Cardiac fibroblast (primary cell): ENCODE measurements at regions not wholly inside any gene's neighbourhood (a gene's known extent, or its start where the extent isn't known, plus 50 kb on each side); places are given as distances from the start of the nearest gene placed in this dataset.

Experiments
- DNase-seq, 2 donors: peaks; one replicate each; pipeline versions ENCODE4 v3.0.0 to v3.0.0-alpha.2; 2010; ENCODE audit warnings: low read depth in 2 of 2
- H3K4me3 ChIP-seq, 2 donors: replicated peaks in 1 of 2; 1 replicate in 1 of 2; 2 replicates in 1 of 2; pipeline ENCODE4 v1.5.1; 2011; ENCODE audit warnings: low read depth in 2 of 2, low read length in 2 of 2, mild to moderate bottlenecking in 2 of 2, moderate library complexity in 1 of 2
- TF ChIP-seq, protein P1 (sequence below): IDR thresholded peaks from one replicate; pipeline ENCODE4 v1.5.1; 2011; ENCODE audit warnings: low read depth, mild to moderate bottlenecking, low read length, inconsistent platforms

DNA sequence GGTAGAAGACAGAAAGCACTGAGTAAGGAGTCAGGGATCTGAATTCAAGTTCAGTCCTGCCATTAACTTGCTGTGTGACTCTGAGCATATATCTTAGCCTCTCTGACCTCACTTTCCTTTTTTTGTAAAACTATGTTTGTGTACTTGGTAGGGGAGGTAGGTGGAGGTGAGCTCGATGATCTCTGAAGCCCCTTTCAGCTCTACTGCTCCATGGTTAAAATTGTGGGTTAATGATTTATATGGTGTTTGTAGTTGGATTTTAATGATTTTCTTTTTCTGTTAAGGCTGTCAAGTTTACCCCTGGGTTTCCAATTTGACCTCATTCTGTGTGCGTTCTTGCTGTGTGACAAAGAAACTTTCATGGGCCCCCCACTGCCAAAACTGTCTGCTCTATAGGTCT, 124.1 kb downstream of the CD164 start:
- TF ChIP-seq, protein P1, sequence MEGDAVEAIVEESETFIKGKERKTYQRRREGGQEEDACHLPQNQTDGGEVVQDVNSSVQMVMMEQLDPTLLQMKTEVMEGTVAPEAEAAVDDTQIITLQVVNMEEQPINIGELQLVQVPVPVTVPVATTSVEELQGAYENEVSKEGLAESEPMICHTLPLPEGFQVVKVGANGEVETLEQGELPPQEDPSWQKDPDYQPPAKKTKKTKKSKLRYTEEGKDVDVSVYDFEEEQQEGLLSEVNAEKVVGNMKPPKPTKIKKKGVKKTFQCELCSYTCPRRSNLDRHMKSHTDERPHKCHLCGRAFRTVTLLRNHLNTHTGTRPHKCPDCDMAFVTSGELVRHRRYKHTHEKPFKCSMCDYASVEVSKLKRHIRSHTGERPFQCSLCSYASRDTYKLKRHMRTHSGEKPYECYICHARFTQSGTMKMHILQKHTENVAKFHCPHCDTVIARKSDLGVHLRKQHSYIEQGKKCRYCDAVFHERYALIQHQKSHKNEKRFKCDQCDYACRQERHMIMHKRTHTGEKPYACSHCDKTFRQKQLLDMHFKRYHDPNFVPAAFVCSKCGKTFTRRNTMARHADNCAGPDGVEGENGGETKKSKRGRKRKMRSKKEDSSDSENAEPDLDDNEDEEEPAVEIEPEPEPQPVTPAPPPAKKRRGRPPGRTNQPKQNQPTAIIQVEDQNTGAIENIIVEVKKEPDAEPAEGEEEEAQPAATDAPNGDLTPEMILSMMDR: no peak
- no peak overlapping the region for H3K4me3 ChIP-seq
- DNase-seq: no peak

DNA sequence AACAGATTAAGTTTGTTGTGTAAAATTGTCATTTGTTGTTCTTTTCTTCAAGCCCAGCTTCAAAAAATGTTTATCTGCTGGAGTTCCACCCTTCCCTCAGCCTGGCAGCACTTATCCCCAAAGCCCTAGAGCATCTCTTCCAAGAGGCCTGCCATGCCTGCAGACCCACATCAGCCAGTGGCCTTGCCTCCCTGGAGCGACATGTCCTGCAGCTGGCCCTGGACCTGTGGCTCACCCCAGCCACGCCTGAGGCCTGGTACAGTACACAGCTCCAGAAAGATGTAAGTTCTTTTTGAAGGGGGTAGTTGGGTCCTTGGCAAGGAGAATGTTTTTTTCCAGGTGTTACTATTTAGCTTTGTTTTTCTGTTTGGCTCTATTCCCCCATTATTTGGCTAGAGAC, 124.8 kb downstream of the CD164 start:
- no peak for DNase-seq
- TF ChIP-seq, protein P1: no peak

DNA sequence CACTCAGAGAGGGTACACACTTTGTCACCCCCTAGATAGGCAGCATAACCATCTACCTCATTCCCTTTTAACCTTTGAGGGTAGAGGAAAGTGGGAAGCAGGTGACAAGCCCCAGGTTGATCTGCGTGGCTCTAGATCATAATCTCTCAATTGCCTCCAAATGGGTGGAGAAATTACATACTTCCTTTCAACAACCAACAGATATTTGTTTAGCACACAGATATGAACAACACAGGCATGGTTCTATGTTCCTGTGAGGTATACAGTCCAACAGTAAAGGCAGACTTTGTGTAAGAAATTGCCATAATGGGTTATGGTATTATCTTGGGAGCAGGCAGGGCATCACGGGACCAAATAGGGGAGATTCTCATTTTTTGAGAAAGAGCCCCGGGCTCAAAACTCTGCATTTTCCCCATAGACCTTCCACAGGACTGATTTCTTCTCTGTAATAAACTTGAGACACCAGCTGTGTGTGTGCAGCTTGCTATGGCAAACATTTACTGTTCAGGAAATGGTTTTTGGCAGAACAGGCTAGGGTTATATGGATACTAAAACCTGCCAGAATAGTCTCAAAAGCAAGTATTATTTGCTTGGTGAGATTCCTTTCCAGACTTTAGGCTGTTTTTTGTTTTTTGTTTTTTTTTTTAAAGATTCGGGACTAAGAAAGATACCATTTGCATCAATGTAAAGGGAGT, 126.2 kb downstream of the CD164 start:
- DNase-seq: peak in 1 of 2 donors; percentile 25
- TF ChIP-seq, protein P1: no peak
- no peak overlapping the region for H3K4me3 ChIP-seq

More for the DNA sequence above, 124.8 kb downstream of the CD164 start:
- no peak overlapping the region for H3K4me3 ChIP-seq

DNA sequence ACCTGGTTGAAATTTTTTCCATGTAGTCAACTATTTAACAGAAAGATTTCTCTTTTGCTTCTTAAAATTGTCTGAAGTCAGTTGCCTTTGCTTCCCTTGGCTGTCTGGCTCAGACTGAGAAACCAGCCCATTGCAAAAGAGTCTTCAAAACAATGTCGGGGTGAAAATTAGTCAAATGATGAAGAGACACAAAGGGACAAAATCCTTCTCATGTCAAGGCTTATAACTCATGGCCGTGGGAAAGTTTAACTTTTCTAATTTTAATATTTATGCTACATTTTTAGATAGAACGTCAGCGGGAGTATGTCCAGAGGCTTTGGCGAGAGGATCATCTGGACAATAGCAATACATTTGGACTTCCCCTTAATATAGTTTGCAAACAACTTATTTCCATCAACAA, 127.2 kb downstream of the CD164 start:
- TF ChIP-seq, protein P1: no peak
- H3K4me3 ChIP-seq: no peak overlapping the region
- no peak for DNase-seq

DNA sequence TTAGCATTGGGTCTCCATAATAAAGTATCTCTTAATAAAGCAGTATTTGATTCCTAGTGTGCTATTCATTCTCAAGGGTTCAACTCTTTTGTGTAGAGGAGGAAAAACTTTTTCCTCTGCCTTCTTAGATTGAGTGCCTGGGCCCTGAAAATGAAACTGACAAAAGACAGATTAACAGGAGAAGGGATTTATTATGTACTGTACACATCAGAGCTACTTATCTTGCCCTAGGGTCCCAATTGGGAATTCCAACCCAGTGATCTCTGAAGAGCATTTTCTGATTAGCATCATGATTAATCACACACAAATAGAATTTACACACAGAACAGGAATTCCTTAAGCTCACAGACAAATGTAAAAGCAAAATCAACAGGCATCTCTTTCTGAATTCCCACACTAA, 128.9 kb downstream of the CD164 start:
- no peak overlapping the region for H3K4me3 ChIP-seq
- TF ChIP-seq, protein P1: no peak
- DNase-seq: no peak

DNA sequence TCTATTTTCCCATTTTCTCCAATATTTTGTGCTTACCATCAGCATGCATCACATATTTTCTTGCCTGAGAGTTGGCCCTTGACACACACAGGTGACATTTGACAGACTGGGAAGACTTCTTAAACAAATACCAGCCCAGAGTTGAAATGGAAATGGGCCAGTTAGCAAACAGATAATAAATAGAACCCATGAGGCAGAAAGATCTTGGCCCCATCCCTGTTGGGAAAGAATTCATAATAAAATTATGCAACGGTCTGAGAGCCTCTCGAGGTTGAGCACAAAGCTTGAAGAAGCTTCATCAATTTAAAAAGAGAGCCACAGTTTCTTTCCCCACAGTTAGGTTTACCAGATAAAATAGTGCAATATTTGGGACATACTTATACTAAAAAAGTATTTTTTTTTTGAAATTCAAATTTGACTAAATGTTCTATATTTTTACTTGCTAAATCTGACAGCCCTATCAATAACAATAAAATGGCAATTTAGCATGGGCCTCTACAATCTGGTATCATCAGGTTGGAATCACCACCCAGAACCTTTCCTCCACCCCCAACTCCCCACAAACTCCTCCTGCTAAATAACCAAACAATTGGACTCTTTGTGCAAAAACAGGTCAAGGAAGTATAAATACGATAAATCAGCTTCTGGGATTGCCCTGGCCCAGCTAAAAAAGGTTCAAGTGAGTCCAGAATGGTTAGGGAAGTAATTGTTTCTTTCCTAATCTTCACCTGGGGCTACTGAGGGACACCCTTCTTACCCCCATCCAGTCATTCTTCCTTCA, 129.8 kb downstream of the CD164 start:
- no peak for DNase-seq
- TF ChIP-seq, protein P1: no peak
- no peak overlapping the region for H3K4me3 ChIP-seq
